H9 (cell line): ENCODE measurements at regions not wholly inside any gene's neighbourhood (a gene's known extent, or its start where the extent isn't known, plus 50 kb on each side); places are given as distances from the start of the nearest gene placed in this dataset.

ENCODE experiments used
- DNase-seq: peaks from one replicate; pipeline ENCODE4 v3.0.0-alpha.2; 2017
- H2AFZ ChIP-seq: one replicate; pipeline ENCODE4 v1.6.1; 2013; ENCODE audit warnings: mild to moderate bottlenecking, low read length, control low read depth, moderate library complexity
- H2AK5ac ChIP-seq: 2 replicates; pipeline ENCODE4 v1.6.1; 2013; ENCODE audit warnings: low read length, control low read depth, mixed read lengths; ENCODE audit not compliant: insufficient read length
- H2BK120ac ChIP-seq: one replicate; pipeline ENCODE4 v1.6.1; 2013; ENCODE audit warnings: low read depth, mild to moderate bottlenecking, low read length, control low read depth, inconsistent platforms; ENCODE audit not compliant: poor library complexity, severe bottlenecking
- H2BK12ac ChIP-seq: 2 replicates; pipeline ENCODE4 v1.6.1; 2013; ENCODE audit warnings: low read length, control low read depth, mixed read lengths, low read depth; ENCODE audit not compliant: insufficient read length
- H2BK15ac ChIP-seq: 2 replicates; pipeline ENCODE4 v1.6.1; 2013; ENCODE audit warnings: low read depth, low read length, control low read depth
- H2BK20ac ChIP-seq: one replicate; pipeline ENCODE4 v1.6.1; 2013; ENCODE audit warnings: low read depth, mild to moderate bottlenecking, low read length, control low read depth, inconsistent platforms; ENCODE audit not compliant: poor library complexity, severe bottlenecking
- H2BK5ac ChIP-seq: 2 replicates; pipeline ENCODE4 v1.6.1; 2013; ENCODE audit warnings: low read length, control low read depth, mixed read lengths; ENCODE audit not compliant: insufficient read length
- H3K14ac ChIP-seq: 2 replicates; pipeline ENCODE4 v1.6.1; 2013; ENCODE audit warnings: low read length, control low read depth; ENCODE audit not compliant: insufficient read depth
- H3K18ac ChIP-seq: 2 replicates; pipeline ENCODE4 v1.6.1; 2013; ENCODE audit warnings: low read depth, mild to moderate bottlenecking, mixed read lengths, low read length, control low read depth; ENCODE audit not compliant: insufficient read length
- H3K23ac ChIP-seq: 2 replicates; pipeline ENCODE4 v1.6.1; 2013; ENCODE audit warnings: low read length, control low read depth, mixed read lengths, low read depth; ENCODE audit not compliant: insufficient read length
- H3K23me2 ChIP-seq: 2 replicates; pipeline ENCODE4 v1.6.1; 2013; ENCODE audit warnings: low read depth, mild to moderate bottlenecking, mixed read lengths, low read length, control low read depth; ENCODE audit not compliant: insufficient read length, poor library complexity, severe bottlenecking
- H3K27ac ChIP-seq: 2 replicates; pipeline ENCODE4 v1.5.1; 2013; ENCODE audit warnings: low read length, control low read depth, mixed read lengths, low read depth; ENCODE audit not compliant: insufficient read length
- H3K27me3 ChIP-seq: 2 replicates; pipeline ENCODE4 v1.6.1; 2013; ENCODE audit warnings: low read length, control low read depth, inconsistent platforms; ENCODE audit not compliant: insufficient read depth
- H3K4ac ChIP-seq: 2 replicates; pipeline ENCODE4 v1.6.1; 2013; ENCODE audit warnings: low read depth, mild to moderate bottlenecking, control low read depth, inconsistent platforms, low read length, moderate library complexity
- H3K4me1 ChIP-seq: 2 replicates; pipeline ENCODE4 v1.6.1; 2013; ENCODE audit warnings: low read length, control low read depth, inconsistent platforms; ENCODE audit not compliant: insufficient read depth
- H3K4me2 ChIP-seq: 2 replicates; pipeline ENCODE4 v1.6.1; 2013; ENCODE audit warnings: low read length, control low read depth, mixed read lengths; ENCODE audit not compliant: insufficient read length, insufficient read depth
- H3K56ac ChIP-seq: 2 replicates; pipeline ENCODE4 v1.6.1; 2013; ENCODE audit warnings: low read depth, mild to moderate bottlenecking, mixed read lengths, low read length, control low read depth; ENCODE audit not compliant: insufficient read length
- H3K79me1 ChIP-seq: 2 replicates; pipeline ENCODE4 v1.6.1; 2013; ENCODE audit warnings: low read depth, mild to moderate bottlenecking, moderate library complexity, low read length, control low read depth, inconsistent platforms; ENCODE audit not compliant: insufficient read depth, poor library complexity, severe bottlenecking
- H3K79me2 ChIP-seq: 2 replicates; pipeline ENCODE4 v1.6.1; 2013; ENCODE audit warnings: low read length, control low read depth, inconsistent platforms; ENCODE audit not compliant: insufficient read depth
- H3K9ac ChIP-seq: 2 replicates; pipeline ENCODE4 v1.6.1; 2013; ENCODE audit warnings: low read length, control low read depth, mixed read lengths; ENCODE audit not compliant: insufficient read length; ENCODE audit errors: extremely low read depth
- H3K9me3 ChIP-seq: one replicate; pipeline ENCODE4 v1.6.1; 2013; ENCODE audit warnings: low read depth, low read length, inconsistent platforms; ENCODE audit not compliant: control insufficient read depth
- H3T11ph ChIP-seq: one replicate; pipeline ENCODE4 v1.6.1; 2013; ENCODE audit warnings: mild to moderate bottlenecking, low read length, control low read depth, inconsistent platforms
- H4K20me1 ChIP-seq: one replicate; pipeline ENCODE4 v1.6.1; 2013; ENCODE audit not compliant: control insufficient read depth, insufficient read length, insufficient read depth
- H4K5ac ChIP-seq: 2 replicates; pipeline ENCODE4 v1.6.1; 2013; ENCODE audit warnings: low read depth, mild to moderate bottlenecking, mixed read lengths, low read length, control low read depth; ENCODE audit not compliant: insufficient read length
- H4K8ac ChIP-seq: replicated peaks from 2 replicates; pipeline ENCODE4 v1.6.1; 2013; ENCODE audit warnings: low read length, control low read depth, mixed read lengths, low read depth; ENCODE audit not compliant: insufficient read length
- H4K91ac ChIP-seq: 2 replicates; pipeline ENCODE4 v1.6.1; 2013; ENCODE audit warnings: low read depth, mild to moderate bottlenecking, moderate library complexity, mixed read lengths, low read length, control low read depth; ENCODE audit not compliant: insufficient read length
- H3K27ac Mint-ChIP-seq, 3 experiments: 2 replicates in 2 of 3; 3 replicates in 1 of 3; pipeline ENCODE4 v1.8.0; 2020 to 2021; ENCODE audit warnings: mixed read lengths in 3 of 3, mild to moderate bottlenecking in 1 of 3, moderate library complexity in 1 of 3
- H3K27me3 Mint-ChIP-seq: 2 replicates; pipeline ENCODE4 v1.8.0; 2021; ENCODE audit warnings: low read depth, mild to moderate bottlenecking, moderate library complexity, mixed read lengths
- H3K36me3 Mint-ChIP-seq, 3 experiments: 2 replicates in 2 of 3; 3 replicates in 1 of 3; pipeline ENCODE4 v1.8.0; 2020 to 2021; ENCODE audit warnings: low read depth in 3 of 3, mixed read lengths in 3 of 3; ENCODE audit not compliant: insufficient read depth in 1 of 3
- H3K4me1 Mint-ChIP-seq, 2 experiments: 2 replicates each; pipeline ENCODE4 v1.8.0; 2020; ENCODE audit warnings: mixed read lengths in 2 of 2
- H3K4me3 Mint-ChIP-seq, 2 experiments: 2 replicates in 1 of 2; 3 replicates in 1 of 2; pipeline ENCODE4 v1.8.0; 2020 to 2021; ENCODE audit warnings: mild to moderate bottlenecking in 2 of 2, mixed read lengths in 2 of 2, moderate library complexity in 1 of 2
- H3K9me3 Mint-ChIP-seq, 2 experiments: 2 replicates in 1 of 2; 3 replicates in 1 of 2; pipeline ENCODE4 v1.8.0; 2020; ENCODE audit warnings: mild to moderate bottlenecking in 2 of 2, mixed read lengths in 2 of 2, moderate library complexity in 1 of 2
- CTCF ChIP-seq: fragments of 200-600 bp; sonication (generic); conservative IDR thresholded peaks from 3 replicates; pipeline ENCODE4 v1.8.0; 2021; ENCODE audit warnings: antibody characterized with exemption, mild to moderate bottlenecking
- WGBS: extraction: QIAGEN DNeasy Blood & Tissue Kit; methylation state at CpG from one replicate; pipeline ENCODE4 v1.1.7; 2013; ENCODE audit warnings: missing lambda C conversion rate, low lambda C conversion rate, mixed read lengths; ENCODE audit not compliant: insufficient read length; ENCODE audit errors: extremely low coverage; 5-methylcytosine and 5-hydroxymethylcytosine counted together

GRCh38 chr13:57569986-57570385 lies 61.6 kb upstream of the PCDH17 start:
- H4K5ac ChIP-seq: no peak overlapping the region
- no peak overlapping the region for H3K14ac ChIP-seq
- H3K23ac ChIP-seq: no peak overlapping the region
- no peaks in the 10 kb centered on the region for H3K23me2 ChIP-seq
- H4K91ac ChIP-seq: no peak overlapping the region
- DNase-seq: no peak
- no peaks in the 10 kb centered on the region for H3K79me1 ChIP-seq
- Mint-ChIP-seq H3K27ac (no peak overlapping the region), H3K4me3 (no peak overlapping the region), H3K27me3 (no peaks in the 10 kb centered on the region), H3K9me3 (no peaks in the 10 kb centered on the region), H3K36me3 (peaks cover 0 to 2% (median 0%) of the 10 kb centered on the region in 3 experiments; a peak in 1 of 7 replicates), H3K4me1 (peaks cover 3 to 5% of the 10 kb centered on the region in 2 experiments; a peak in 1 of 4 replicates)
- H3K27ac ChIP-seq: no peak overlapping the region
- WGBS: no CpG with 5 or more reads among the region's 1 CpG
- no peak overlapping the region for H2BK120ac ChIP-seq
- H3K4ac ChIP-seq: no peak overlapping the region
- H2BK5ac ChIP-seq: no peak overlapping the region
- no peak overlapping the region for H2BK12ac ChIP-seq
- H3K56ac ChIP-seq: no peak overlapping the region
- no peak overlapping the region for H4K8ac ChIP-seq
- no peak overlapping the region for H3K4me2 ChIP-seq
- no peak overlapping the region for H2AFZ ChIP-seq
- H2AK5ac ChIP-seq: no peak overlapping the region
- H3K27me3 ChIP-seq: no peaks in the 10 kb centered on the region
- H3K9me3 ChIP-seq: no peaks in the 10 kb centered on the region
- H3T11ph ChIP-seq: no peak overlapping the region
- TF ChIP-seq CTCF: no peak
- H3K4me1 ChIP-seq: no peaks in the 10 kb centered on the region
- H2BK15ac ChIP-seq: no peak overlapping the region
- no peaks in the 10 kb centered on the region for H3K79me2 ChIP-seq
- H4K20me1 ChIP-seq: no peaks in the 10 kb centered on the region
- H2BK20ac ChIP-seq: no peak overlapping the region
- no peak overlapping the region for H3K9ac ChIP-seq
- no peak overlapping the region for H3K18ac ChIP-seq
